Colon (tissue), 2 donors: ENCODE measurements at regions not wholly inside any gene's neighbourhood (a gene's known extent, or its start where the extent isn't known, plus 50 kb on each side); places are given as distances from the start of the nearest gene placed in this dataset.

ENCODE experiments used
- FAIRE-seq: peaks from 2 replicates; lab custom pipeline; 2012; peaks lifted over from hg19 to GRCh38; lab: Jason Lieb, UNC
- donor health status: control.
- donor health status: control.

- FAIRE-seq: no peak
Observed at GRCh38 chr13:103410002-103410401, 343.8 kb upstream of the SLC10A2 start.

DNA sequence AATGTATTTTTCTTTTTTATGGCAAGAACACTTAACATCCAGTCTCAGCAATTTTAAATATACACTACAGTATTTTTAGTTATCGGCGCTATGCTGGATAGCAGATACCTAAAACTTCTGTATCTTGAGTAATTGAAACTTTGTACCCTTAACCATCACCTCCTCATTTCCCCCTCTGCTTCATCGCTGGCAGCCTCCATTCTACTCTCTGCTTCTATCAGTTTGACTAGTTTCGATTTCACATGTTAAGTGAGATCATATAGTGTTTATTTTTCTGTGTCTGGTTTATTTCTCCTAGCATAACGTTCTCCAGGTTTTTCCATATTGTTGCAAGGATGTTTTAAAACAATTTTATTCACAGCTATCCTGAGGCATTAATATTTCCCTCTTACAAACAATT is 340.8 kb upstream of the SLC10A2 start:
- FAIRE-seq: no peak

DNA sequence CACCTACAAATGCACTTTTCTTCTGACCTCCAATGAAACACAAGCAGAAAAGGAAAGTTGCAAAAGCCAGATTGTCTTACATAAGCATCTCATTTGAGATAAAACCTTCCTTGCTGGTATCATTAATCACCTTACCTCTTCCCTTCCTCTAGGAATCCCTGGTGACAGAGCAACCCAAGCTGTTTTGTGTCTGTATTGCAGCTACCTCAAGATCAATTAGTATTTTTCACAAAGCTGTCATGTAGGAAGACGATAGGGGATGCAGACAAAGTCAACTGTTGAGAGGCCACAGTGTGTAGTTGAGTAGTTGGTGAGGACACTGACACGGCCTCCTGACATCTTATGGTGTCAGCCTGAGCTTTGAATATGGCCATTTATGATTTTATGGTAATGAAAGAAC is 339.1 kb upstream of the SLC10A2 start:
- no peak for FAIRE-seq

- no peak for FAIRE-seq
Observed at GRCh38 chr13:103403814-103404213, 337.6 kb upstream of the SLC10A2 start.

DNA sequence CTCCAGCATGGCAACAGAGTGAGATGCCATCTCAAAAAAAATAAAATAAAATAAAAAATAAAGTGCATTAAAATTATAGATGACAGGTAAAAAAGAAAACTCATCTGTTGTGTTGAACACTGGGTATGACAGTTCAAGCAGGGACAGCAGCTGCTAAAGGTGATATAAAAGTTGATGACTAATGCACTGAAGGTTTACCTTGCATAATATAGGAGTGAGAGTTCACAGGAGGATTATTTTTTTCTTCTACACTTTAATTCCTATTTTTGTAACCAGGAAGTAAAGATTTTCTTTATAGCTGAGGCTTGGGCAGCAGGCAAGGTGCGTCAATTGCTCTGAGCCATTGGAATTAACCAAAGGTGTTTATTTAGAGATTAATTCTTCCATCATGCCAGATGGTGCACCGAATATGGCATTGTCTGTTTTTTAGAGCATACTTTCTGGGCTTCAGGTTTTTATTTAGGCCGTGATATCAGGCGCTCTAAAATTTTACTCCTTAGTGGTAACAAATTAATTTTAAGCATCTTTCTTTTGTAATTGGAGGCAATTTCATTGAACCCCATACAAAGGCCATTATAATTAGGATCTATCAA is 337.0 kb upstream of the SLC10A2 start:
- FAIRE-seq: no peak

- no peak for FAIRE-seq
Observed at GRCh38 chr13:103395139-103395538, 328.9 kb upstream of the SLC10A2 start.

DNA sequence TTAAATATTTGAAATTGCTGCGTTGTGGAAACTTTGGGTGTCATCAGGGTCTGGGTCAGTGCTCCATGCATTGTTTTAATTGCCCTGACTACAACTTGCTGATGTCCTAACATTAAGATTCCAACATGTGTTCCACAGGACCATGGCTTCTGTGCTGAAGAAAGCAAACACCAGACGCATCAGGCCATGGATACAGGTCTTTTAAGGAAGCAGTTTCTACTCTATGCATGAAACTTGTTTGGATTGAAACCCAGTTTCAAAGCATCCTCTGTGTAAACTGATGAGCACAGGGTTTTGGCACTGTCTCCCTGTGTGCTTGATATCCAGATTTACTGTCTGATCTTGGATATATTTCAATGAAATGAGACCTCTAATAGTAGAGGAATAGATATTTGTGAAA is 328.4 kb upstream of the SLC10A2 start:
- FAIRE-seq: no peak

GRCh38 chr13:103391936-103392335 is 325.7 kb upstream of the SLC10A2 start:
- FAIRE-seq: no peak

DNA sequence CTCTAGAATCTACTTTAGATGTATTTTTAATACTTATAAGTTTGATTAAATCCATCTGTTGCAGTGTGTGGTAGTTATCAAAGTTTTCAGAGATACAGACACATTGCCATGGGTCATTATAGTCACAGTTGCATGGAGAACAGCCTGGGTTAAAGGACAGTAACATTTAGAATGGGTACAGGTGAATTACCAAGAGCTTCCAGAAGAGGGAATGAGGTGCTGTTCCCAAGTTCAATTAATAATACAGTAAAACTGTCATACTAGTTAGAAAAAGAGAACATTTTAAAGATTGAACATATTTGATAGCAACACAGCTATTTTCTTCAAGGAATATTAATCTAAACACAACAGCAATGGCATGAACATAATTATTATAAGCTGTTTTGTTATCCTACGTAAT is 322.6 kb upstream of the SLC10A2 start:
- no peak for FAIRE-seq

- FAIRE-seq: no peak
Observed at GRCh38 chr13:103386341-103386740, 320.1 kb upstream of the SLC10A2 start.

- no peak for FAIRE-seq
Observed at GRCh38 chr13:103373916-103374315, 307.7 kb upstream of the SLC10A2 start.

- no peak for FAIRE-seq
Observed at GRCh38 chr13:103371271-103371670, 305.1 kb upstream of the SLC10A2 start.

DNA sequence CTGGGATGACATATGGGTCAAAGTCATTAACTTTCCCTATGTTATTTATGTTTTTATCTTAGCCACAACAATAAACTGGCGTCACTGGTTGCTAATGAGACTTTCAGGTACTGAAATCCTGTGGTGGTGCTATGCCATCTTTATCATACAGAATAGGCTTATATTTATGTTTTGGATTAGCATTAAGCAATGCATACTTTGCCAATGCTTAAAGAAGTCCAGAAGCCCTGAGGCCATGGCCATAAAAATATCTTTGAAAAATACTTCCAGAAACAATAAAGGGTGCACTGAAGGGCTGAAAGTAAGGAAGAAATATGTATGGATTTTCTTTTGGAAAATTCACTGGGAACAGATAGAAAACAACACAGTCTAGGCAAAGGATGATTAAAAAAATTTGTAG is 304.6 kb upstream of the SLC10A2 start:
- no peak for FAIRE-seq

DNA sequence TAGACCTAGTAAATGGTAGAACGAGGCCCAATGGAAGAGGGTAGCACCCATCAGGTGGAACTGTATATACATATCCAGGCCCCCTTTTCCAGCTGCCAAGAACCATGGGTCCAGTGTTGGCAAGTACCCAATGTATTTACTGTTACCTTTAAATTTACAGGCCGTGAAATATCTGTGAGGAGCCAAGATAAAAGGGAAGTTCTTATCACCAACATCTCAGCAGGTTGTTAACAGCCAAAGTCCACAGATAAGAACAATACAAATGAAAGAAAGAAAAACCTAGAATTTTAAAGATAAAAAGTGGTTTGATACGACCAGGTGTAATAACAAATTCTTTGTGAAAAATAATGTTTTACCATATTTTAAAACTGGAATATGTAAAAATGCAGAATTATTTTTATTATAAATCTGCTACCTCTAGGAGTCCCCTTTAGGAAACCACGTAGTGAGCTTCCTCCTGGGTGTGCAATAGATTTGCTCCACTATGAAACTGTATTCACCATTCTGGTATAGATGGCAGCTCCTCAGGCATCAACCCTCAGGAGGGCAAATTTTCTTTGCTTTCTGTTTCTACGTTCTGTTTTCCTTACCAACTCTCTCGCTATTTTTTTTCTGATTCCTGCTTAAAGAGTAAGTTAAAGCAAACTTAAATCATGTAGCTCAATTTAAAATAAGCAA is 292.2 kb upstream of the SLC10A2 start:
- FAIRE-seq: no peak

DNA sequence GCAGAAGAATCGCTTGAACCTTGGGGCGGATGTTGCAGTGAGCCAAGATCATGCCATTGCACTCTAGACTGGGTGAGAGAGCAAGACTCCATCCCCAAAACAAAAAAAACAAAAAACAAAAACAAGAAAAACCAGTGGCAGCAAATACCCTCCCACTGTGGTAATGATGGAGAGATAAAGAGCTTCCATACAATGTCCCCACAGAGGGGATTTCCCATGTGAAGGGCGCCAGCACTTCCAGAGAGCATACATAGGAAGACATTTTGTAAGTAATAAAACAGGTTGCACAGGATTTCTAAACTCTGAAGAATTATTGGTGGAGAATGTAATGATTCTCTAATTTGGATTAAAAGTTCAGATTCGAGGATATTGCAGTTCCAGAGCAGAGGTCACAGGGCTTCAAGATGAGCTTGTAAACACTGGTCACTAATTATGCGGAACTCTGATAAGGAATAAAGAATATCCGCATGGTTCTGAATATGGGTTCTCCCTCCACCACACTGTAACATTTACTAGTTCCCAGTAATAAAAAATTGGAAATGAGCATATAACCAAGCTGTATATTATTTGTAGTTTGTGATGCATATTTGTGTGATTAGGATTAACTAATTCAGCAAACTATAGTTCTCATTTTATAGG is 290.1 kb upstream of the SLC10A2 start:
- no peak for FAIRE-seq

DNA sequence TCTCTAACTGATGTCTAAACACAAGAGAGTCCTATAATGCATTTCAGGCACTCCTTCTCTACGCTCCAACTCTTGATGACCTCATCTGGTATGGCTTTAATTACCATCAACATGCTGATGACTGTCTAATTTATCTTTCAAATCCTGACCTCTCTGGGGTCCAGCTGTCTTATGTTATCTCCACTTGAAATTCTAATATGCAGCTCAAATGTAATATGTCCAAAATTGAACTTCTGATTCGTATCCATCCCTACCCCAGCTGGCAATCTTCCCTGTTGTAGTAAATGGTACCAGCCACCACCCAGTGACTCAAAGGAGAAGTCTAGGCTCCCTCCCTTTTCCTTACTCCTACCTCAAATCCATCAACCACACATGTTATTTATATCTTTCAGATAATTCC is 288.0 kb upstream of the SLC10A2 start:
- no peak for FAIRE-seq

DNA sequence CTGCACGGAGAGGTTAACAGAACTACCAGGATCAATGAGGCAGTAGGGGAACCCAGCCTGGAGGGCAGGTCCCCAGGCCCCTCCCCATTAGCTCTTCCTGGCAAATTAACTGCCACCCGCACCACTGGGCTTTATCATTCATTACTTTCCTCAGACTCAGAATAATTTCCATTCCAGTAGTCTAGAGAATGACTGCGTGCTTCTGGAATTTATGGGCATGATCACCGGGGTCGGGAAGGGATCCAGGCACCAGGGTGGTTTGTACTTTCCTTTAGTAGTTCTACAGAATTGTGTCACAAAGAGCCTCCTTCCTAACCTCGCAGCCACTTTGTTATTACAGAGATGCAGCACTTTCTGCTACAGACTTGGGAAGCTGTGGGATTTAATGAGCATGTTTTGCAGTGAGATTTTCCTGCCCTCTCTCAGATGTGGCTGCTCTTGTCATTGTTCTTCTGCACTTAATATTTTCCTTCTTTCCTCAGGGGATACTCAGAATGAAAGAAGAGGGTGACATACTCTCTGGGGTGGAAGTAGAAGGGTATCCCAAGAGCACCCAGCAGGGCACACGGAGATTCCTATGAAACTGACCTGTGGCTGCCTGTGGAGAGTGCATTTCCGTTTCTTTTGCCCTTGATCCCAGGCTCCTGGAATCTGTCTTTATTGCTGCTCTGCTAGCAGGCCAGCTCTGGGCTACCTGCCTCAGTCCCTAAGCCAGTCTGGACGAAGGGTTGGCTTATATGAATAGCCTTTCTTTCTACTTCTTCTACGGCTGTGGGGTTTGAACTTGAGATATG is 285.0 kb upstream of the SLC10A2 start:
- FAIRE-seq: no peak

DNA sequence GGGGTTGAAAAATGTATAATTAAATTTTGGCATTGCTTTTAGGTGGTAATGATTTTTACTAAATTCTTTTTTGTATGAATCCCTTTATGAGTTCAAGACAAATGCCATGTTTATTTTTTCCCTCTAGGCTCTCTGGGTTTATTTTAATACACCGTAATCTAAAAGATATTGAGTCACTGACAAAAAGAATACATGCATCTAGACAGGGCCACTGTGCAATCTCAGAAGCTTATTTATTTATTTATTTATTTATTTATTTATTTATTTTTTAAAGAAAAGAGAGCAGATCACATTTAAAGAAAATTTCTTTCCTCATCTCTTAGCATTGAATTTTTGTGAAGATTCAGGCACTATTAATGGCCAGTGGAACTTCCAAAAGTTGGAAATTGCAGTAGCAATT is 283.9 kb upstream of the SLC10A2 start:
- no peak for FAIRE-seq

DNA sequence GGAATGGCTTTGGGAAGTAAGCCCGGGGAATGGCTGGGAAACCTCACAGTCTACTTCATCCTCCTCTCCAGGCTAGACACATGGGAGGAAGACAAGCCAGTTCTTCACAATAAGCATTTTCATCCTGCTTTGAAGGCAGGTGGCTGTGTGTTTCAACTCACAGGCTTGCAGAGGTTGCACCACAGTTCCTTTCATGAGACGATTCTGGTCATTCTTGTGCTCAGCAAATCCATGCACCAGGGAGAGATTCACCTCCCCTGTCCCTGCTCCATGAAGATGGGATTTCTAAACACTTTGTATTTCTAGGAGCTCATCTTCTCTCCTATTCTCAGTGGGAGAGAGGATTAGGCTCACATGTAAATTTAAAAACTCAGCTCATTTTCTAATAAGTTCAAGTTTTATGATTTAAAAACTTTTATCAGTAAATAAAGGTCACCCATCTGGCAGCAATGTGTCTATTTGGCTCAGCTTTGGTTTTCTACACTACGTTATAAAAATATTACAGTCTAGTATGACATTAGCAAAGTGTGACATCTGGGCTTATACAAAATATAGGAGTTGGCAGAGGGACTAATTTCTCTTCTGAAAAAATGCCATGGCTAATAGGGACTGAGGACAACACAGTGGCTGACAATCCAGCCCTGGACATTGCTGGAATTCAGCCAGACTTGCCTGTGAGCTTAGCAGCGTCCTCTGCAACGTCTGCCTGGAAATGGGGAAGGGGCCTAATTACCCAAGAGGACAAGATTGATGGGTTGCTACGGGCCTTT is 283.2 kb upstream of the SLC10A2 start:
- no peak for FAIRE-seq

- FAIRE-seq: no peak
Observed at GRCh38 chr13:103335241-103335640, 269.0 kb upstream of the SLC10A2 start.

DNA sequence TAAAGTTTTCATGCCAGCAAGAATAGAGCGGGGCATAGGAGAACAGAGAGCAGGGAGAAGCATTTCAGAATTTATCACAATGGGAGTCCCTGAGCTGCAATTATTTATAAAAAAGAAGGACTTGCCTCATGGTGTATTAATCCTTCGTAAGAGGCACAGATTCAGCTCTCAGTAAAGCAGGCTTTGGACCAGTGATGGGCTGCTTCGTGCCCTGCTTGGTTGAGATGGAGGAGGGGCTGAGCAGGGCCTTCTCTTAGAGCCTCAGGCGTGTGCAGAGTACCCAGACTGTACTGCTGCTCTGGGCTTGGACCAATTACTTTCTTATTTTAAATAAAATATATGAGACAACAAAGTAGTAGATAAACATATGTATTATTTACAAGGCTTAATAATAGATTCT is 265.7 kb upstream of the SLC10A2 start:
- no peak for FAIRE-seq

DNA sequence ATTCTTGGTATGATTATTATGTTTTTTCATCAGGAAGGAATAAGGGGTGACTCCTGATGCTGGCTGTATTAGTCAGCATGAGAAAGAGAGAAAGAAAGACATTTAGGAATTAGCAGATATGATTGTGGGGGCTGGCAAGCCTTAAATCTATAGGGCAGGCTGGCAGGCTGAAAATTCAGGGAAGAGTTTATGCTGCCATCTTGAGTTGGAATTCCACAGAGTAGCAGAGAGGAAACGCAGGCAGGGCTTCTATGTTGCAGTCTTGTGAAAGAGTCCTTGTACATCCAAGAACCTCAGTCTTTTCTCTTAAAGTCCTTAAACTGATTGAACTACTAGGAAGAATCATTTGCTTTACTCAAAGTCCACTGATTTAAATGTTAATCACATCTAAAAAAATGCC is 262.7 kb upstream of the SLC10A2 start:
- FAIRE-seq: no peak
